H1 (cell line): ENCODE measurements at regions not wholly inside any gene's neighbourhood (a gene's known extent, or its start where the extent isn't known, plus 50 kb on each side); places are given as distances from the start of the nearest gene placed in this dataset.

ENCODE experiments used
- CBX8 ChIP-seq: fragments of 300-800, 300-1000 bp; sonication (generic); IDR thresholded peaks from 2 replicates; pipeline ENCODE4 v1.7.1; 2016; ENCODE audit warnings: low read depth, low read length, borderline replicate concordance
- CTBP2 ChIP-seq: IDR thresholded peaks from 2 replicates; pipeline ENCODE4 v1.7.0; 2011; ENCODE audit warnings: borderline replicate concordance, mild to moderate bottlenecking, moderate library complexity, mixed read lengths, low read length; ENCODE audit not compliant: insufficient read depth, insufficient read length
- RAD21 ChIP-seq, 2 experiments: IDR thresholded peaks in 1 of 2; conservative IDR thresholded peaks in 1 of 2; 2 replicates each; pipeline ENCODE4 v1.6.1; 2011; ENCODE audit warnings: low read depth in 2 of 2, low read length in 2 of 2, improper control_type of control experiment in 1 of 2, inconsistent platforms in 1 of 2, mild to moderate bottlenecking in 1 of 2, moderate library complexity in 1 of 2
- SP4 ChIP-seq: IDR thresholded peaks from 2 replicates; pipeline ENCODE4 v1.6.1; 2012; ENCODE audit warnings: low read length, inconsistent platforms
- SUZ12 ChIP-seq: fragments of 200-600 bp; sonication (generic); IDR thresholded peaks from 2 replicates; pipeline ENCODE4 v1.6.1; 2012; ENCODE audit warnings: mild to moderate bottlenecking, inconsistent platforms, low read length, moderate library complexity, mixed read lengths
- TF ChIP-seq, protein P1 (sequence below): fragments of 300-600 bp; sonication (generic); IDR thresholded peaks from 2 replicates; pipeline ENCODE4 v1.7.1; 2012; ENCODE audit warnings: low read length, moderate library complexity, mild to moderate bottlenecking, inconsistent platforms; ENCODE audit not compliant: insufficient replicate concordance

DNA sequence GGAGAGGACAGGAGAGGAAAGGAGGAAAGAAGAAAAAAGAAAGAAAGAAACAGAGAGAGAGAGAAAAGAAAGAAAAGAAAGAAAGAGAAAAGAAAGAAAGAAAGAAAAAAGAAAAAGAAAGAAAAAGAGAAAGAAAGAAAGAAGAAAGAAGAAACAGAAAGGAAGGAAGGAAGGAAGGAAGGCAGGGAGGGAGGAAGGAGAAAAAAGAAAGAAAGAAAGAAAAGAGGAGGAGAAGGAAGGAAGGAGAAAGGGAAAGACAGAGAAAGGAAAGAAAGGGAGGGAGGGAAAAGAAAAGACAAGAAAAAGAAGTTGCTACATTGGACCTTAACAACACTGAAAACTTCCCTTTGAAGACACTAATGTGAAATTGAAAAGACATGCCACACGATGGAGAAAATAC, 56.6 kb upstream of the CCL2 start (continued):
- TF ChIP-seq, protein P1, sequence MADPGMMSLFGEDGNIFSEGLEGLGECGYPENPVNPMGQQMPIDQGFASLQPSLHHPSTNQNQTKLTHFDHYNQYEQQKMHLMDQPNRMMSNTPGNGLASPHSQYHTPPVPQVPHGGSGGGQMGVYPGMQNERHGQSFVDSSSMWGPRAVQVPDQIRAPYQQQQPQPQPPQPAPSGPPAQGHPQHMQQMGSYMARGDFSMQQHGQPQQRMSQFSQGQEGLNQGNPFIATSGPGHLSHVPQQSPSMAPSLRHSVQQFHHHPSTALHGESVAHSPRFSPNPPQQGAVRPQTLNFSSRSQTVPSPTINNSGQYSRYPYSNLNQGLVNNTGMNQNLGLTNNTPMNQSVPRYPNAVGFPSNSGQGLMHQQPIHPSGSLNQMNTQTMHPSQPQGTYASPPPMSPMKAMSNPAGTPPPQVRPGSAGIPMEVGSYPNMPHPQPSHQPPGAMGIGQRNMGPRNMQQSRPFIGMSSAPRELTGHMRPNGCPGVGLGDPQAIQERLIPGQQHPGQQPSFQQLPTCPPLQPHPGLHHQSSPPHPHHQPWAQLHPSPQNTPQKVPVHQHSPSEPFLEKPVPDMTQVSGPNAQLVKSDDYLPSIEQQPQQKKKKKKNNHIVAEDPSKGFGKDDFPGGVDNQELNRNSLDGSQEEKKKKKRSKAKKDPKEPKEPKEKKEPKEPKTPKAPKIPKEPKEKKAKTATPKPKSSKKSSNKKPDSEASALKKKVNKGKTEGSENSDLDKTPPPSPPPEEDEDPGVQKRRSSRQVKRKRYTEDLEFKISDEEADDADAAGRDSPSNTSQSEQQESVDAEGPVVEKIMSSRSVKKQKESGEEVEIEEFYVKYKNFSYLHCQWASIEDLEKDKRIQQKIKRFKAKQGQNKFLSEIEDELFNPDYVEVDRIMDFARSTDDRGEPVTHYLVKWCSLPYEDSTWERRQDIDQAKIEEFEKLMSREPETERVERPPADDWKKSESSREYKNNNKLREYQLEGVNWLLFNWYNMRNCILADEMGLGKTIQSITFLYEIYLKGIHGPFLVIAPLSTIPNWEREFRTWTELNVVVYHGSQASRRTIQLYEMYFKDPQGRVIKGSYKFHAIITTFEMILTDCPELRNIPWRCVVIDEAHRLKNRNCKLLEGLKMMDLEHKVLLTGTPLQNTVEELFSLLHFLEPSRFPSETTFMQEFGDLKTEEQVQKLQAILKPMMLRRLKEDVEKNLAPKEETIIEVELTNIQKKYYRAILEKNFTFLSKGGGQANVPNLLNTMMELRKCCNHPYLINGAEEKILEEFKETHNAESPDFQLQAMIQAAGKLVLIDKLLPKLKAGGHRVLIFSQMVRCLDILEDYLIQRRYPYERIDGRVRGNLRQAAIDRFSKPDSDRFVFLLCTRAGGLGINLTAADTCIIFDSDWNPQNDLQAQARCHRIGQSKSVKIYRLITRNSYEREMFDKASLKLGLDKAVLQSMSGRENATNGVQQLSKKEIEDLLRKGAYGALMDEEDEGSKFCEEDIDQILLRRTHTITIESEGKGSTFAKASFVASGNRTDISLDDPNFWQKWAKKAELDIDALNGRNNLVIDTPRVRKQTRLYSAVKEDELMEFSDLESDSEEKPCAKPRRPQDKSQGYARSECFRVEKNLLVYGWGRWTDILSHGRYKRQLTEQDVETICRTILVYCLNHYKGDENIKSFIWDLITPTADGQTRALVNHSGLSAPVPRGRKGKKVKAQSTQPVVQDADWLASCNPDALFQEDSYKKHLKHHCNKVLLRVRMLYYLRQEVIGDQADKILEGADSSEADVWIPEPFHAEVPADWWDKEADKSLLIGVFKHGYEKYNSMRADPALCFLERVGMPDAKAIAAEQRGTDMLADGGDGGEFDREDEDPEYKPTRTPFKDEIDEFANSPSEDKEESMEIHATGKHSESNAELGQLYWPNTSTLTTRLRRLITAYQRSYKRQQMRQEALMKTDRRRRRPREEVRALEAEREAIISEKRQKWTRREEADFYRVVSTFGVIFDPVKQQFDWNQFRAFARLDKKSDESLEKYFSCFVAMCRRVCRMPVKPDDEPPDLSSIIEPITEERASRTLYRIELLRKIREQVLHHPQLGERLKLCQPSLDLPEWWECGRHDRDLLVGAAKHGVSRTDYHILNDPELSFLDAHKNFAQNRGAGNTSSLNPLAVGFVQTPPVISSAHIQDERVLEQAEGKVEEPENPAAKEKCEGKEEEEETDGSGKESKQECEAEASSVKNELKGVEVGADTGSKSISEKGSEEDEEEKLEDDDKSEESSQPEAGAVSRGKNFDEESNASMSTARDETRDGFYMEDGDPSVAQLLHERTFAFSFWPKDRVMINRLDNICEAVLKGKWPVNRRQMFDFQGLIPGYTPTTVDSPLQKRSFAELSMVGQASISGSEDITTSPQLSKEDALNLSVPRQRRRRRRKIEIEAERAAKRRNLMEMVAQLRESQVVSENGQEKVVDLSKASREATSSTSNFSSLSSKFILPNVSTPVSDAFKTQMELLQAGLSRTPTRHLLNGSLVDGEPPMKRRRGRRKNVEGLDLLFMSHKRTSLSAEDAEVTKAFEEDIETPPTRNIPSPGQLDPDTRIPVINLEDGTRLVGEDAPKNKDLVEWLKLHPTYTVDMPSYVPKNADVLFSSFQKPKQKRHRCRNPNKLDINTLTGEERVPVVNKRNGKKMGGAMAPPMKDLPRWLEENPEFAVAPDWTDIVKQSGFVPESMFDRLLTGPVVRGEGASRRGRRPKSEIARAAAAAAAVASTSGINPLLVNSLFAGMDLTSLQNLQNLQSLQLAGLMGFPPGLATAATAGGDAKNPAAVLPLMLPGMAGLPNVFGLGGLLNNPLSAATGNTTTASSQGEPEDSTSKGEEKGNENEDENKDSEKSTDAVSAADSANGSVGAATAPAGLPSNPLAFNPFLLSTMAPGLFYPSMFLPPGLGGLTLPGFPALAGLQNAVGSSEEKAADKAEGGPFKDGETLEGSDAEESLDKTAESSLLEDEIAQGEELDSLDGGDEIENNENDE: no peak
- TF ChIP-seq SUZ12 (no peak), SP4 (no peak), CTBP2 (no peak), RAD21 (IDR thresholded peaks at IDR 0.05 in 1 of 2, conservative IDR thresholded peaks at IDR 0.05 in 1 of 2; ENCODE audit: low read depth in 2 of 2, low read length in 2 of 2) (no peak), CBX8 (no peak)
